ENCODE measurements at regions not wholly inside any gene's neighbourhood (a gene's known extent, or its start where the extent isn't known, plus 50 kb on each side); places are given as distances from the start of the nearest gene placed in this dataset.

GRCh38 chr10:131617113-131617858 lies 283.5 kb upstream of the PPP2R2D start:
- TF ChIP-seq CTCF (IDR thresholded peaks at IDR 0.05; ENCODE audit: low read length), result no peak
- no peak for TF ChIP-seq EZH2 (optimal IDR thresholded peaks at IDR 0.05; ENCODE audit: low read depth, low read length)
- no peak for TF ChIP-seq EZH2phosphoT487 (IDR thresholded peaks at IDR 0.05; ENCODE audit: low read length)

Data from MM.1S (cell line).